VCaP (cell line): ENCODE measurements at regions not wholly inside any gene's neighbourhood (a gene's known extent, or its start where the extent isn't known, plus 50 kb on each side); places are given as distances from the start of the nearest gene placed in this dataset.
"Not testable (repeated sequence)": the region's sequence is repeated elsewhere in the genome, so short reads cannot be mapped to it uniquely, and the experiment has no call there.

Source experiments
- H3K27ac ChIP-seq: fragments of 450-650 bp; 2 replicates; pipeline ENCODE4 v1.5.1; 2017
- CTCF ChIP-seq: fragments of 450-650 bp; conservative IDR thresholded peaks from 2 replicates; pipeline ENCODE4 v1.5.1; 2017; ENCODE audit warnings: mild to moderate bottlenecking, moderate library complexity

- no peak overlapping the region for H3K27ac ChIP-seq
- no peak for TF ChIP-seq CTCF
Measured at GRCh38 chr12:72146495-72146894, 125.7 kb upstream of the TRHDE start.

GRCh38 chr12:72148709-72149108 is 123.5 kb upstream of the TRHDE start:
- H3K27ac ChIP-seq: no peak overlapping the region
- no peak for TF ChIP-seq CTCF

GRCh38 chr12:72162875-72163274 is 109.3 kb upstream of the TRHDE start:
- TF ChIP-seq CTCF: no peak
- no peak overlapping the region for H3K27ac ChIP-seq

GRCh38 chr12:72168851-72169250 is 103.3 kb upstream of the TRHDE start:
- no peak for TF ChIP-seq CTCF
- H3K27ac ChIP-seq: no peak overlapping the region

- no peak overlapping the region for H3K27ac ChIP-seq
- TF ChIP-seq CTCF: no peak
Measured at GRCh38 chr12:72173974-72174373, 98.2 kb upstream of the TRHDE start.

- TF ChIP-seq CTCF: no peak
- no peak overlapping the region for H3K27ac ChIP-seq
Measured at GRCh38 chr12:72178244-72178643, 93.9 kb upstream of the TRHDE start.

GRCh38 chr12:72178871-72179270 is 93.3 kb upstream of the TRHDE start:
- no peak overlapping the region for H3K27ac ChIP-seq
- TF ChIP-seq CTCF: no peak

- TF ChIP-seq CTCF: no peak
- no peak overlapping the region for H3K27ac ChIP-seq
Measured at GRCh38 chr12:72179841-72180240, 92.3 kb upstream of the TRHDE start.

GRCh38 chr12:72184971-72185533 is 87.1 kb upstream of the TRHDE start:
- H3K27ac ChIP-seq: not testable (repeated sequence)
